A549 (cell line): ENCODE measurements at regions not wholly inside any gene's neighbourhood (a gene's known extent, or its start where the extent isn't known, plus 50 kb on each side); places are given as distances from the start of the nearest gene placed in this dataset.

Experiments
- ATAC-seq, 2 experiments: fragments of 200-7000 bp in 1 of 2; fragments of >200 bp in 1 of 2; cut with Nextera tagmentation in 1 of 2; cut with Tn5 transposase in 1 of 2; 3 replicates each; pipeline versions ENCODE4 v1.8.0 to v1.9.1; 2018 to 2020; ENCODE audit warnings: mild to moderate bottlenecking in 1 of 2, moderate library complexity in 1 of 2
- CTCF ChIA-PET: fragments of 300-600 bp; sonication (Branson Sonifier 250); formaldehyde crosslinking; extraction: SDS; loops from one replicate; lab custom pipeline; 2021; ENCODE audit warnings: antibody characterized with exemption, inconsistent platforms; lab: Yijun Ruan, JAX
- POLR2A ChIA-PET: fragments of 350-600 bp; formaldehyde crosslinking; extraction: SDS; loops from one replicate; lab custom pipeline; 2021; ENCODE audit warnings: antibody characterized with exemption, inconsistent platforms; lab: Yijun Ruan, JAX
- DNase-seq, 2 experiments: peaks; one replicate each; pipeline versions ENCODE4 v3.0.0 to v3.0.0-alpha.2; 2011 to 2016; ENCODE audit warnings: low read depth in 1 of 2, low spot score in 1 of 2
- FAIRE-seq: peaks from 2 replicates; lab custom pipeline; 2011; peaks lifted over from hg19 to GRCh38; lab: Jason Lieb, UNC
- H3K27ac ChIP-seq, 2 experiments: fragments of >200 bp; sonication (Bioruptor Twin); formaldehyde crosslinking; 3 replicates each; pipeline ENCODE4 v1.5.1; 2016 to 2017
- H3K4me1 ChIP-seq: fragments of >200 bp; sonication (Bioruptor Twin); formaldehyde crosslinking; 3 replicates; pipeline ENCODE4 v1.6.1; 2016
- H3K4me2 ChIP-seq: fragments of >200 bp; sonication (Bioruptor Twin); formaldehyde crosslinking; 3 replicates; pipeline ENCODE4 v1.6.1; 2016
- H3K4me3 ChIP-seq: fragments of >200 bp; sonication (Bioruptor Twin); formaldehyde crosslinking; 3 replicates; pipeline ENCODE4 v1.5.1; 2016
- H3K9me3 ChIP-seq: fragments of >200 bp; sonication (Bioruptor Twin); formaldehyde crosslinking; 3 replicates; pipeline ENCODE4 v1.6.1; 2016
- ATOH8 ChIP-seq: fragments of 250-450 bp; sonication (Bioruptor Pico); IDR thresholded peaks from 2 replicates; pipeline ENCODE4 v1.5.0; 2020; ENCODE audit warnings: low read depth, mild to moderate bottlenecking, moderate library complexity
- BHLHE40 ChIP-seq: IDR thresholded peaks from 2 replicates; pipeline ENCODE4 v1.6.1; 2012; ENCODE audit warnings: low read depth, low read length, inconsistent platforms
- CBX8 ChIP-seq: fragments of 200-600 bp; sonication (generic); IDR thresholded peaks from 2 replicates; pipeline ENCODE4 v1.6.1; 2016
- CEBPB ChIP-seq, 2 experiments: fragments of >200 bp in 1 of 2; sonication (Bioruptor Twin) in 1 of 2; formaldehyde crosslinking in 1 of 2; IDR thresholded peaks; 2 replicates each; pipeline ENCODE4 v1.6.1; 2012 to 2016
- CHD4 ChIP-seq: fragments of 200-600 bp; sonication (generic); IDR thresholded peaks from 2 replicates; pipeline ENCODE4 v1.6.1; 2016; ENCODE audit warnings: antibody characterized with exemption, mild to moderate bottlenecking, borderline replicate concordance
- E2F6 ChIP-seq: IDR thresholded peaks from 2 replicates; pipeline ENCODE4 v1.6.1; 2012; ENCODE audit warnings: low read depth, borderline replicate concordance
- EHMT2 ChIP-seq: fragments of 200-600 bp; sonication (generic); IDR thresholded peaks from 2 replicates; pipeline ENCODE4 v1.6.1; 2016; ENCODE audit warnings: antibody characterized with exemption, low read depth, mild to moderate bottlenecking, moderate library complexity
- FOSB ChIP-seq: fragments of 250-450 bp; sonication (Bioruptor Pico); IDR thresholded peaks from 2 replicates; pipeline ENCODE4 v1.5.0; 2020; ENCODE audit warnings: mild to moderate bottlenecking, moderate library complexity
- FOXS1 ChIP-seq: fragments of 250-450 bp; sonication (Bioruptor Pico); IDR thresholded peaks from 2 replicates; pipeline ENCODE4 v1.5.0; 2020; ENCODE audit warnings: mild to moderate bottlenecking, moderate library complexity
- HOXB13 ChIP-seq: fragments of 250-450 bp; sonication (Bioruptor Pico); IDR thresholded peaks from 2 replicates; pipeline ENCODE4 v1.5.0; 2020; ENCODE audit warnings: low read depth, mild to moderate bottlenecking, moderate library complexity
- HOXB5 ChIP-seq: fragments of 250-450 bp; sonication (Bioruptor Pico); IDR thresholded peaks from 2 replicates; pipeline ENCODE4 v1.5.0; 2020; ENCODE audit warnings: mild to moderate bottlenecking, moderate library complexity
- JUN ChIP-seq, 2 experiments: fragments of >200 bp; sonication (Bioruptor Twin); formaldehyde crosslinking; IDR thresholded peaks; 2 replicates in 1 of 2; 3 replicates in 1 of 2; pipeline ENCODE4 v1.6.1; 2016 to 2017
- MAFK ChIP-seq: fragments of 450-650 bp; IDR thresholded peaks from 2 replicates; pipeline ENCODE4 v1.6.1; 2014; ENCODE audit not compliant: partially characterized antibody
- MAZ ChIP-seq: fragments of 150-350 bp; IDR thresholded peaks from 2 replicates; pipeline ENCODE4 v1.6.1; 2014; ENCODE audit warnings: antibody characterized with exemption, low read depth, low read length, borderline replicate concordance
- MYC ChIP-seq: IDR thresholded peaks from 2 replicates; pipeline ENCODE4 v1.6.1; 2012; ENCODE audit warnings: mild to moderate bottlenecking, inconsistent platforms, low read length, improper control_type of control experiment, borderline replicate concordance
- NFE2L2 ChIP-seq: fragments of 150-350 bp; conservative IDR thresholded peaks from 2 replicates; pipeline ENCODE4 v1.6.1; 2014; ENCODE audit warnings: low read length
- NPAS2 ChIP-seq: fragments of 250-450 bp; sonication (Bioruptor Pico); IDR thresholded peaks from 2 replicates; pipeline ENCODE4 v1.8.0; 2022; ENCODE audit warnings: mild to moderate bottlenecking, moderate library complexity, borderline replicate concordance
- NR3C1 ChIP-seq: fragments of >200 bp; sonication (Bioruptor Twin); formaldehyde crosslinking; IDR thresholded peaks from 3 replicates; pipeline ENCODE4 v1.6.1; 2017
- PHF8 ChIP-seq: fragments of 200-600 bp; sonication (generic); IDR thresholded peaks from 2 replicates; pipeline ENCODE4 v1.6.1; 2016; ENCODE audit warnings: low read depth, mild to moderate bottlenecking, antibody characterized with exemption, moderate library complexity, borderline replicate concordance
- RAD21 ChIP-seq, 2 experiments: fragments of >200 bp in 1 of 2; sonication (Bioruptor Twin) in 1 of 2; formaldehyde crosslinking in 1 of 2; IDR thresholded peaks in 1 of 2; conservative IDR thresholded peaks in 1 of 2; 2 replicates in 1 of 2; 3 replicates in 1 of 2; pipeline ENCODE4 v1.6.1; 2012 to 2018; ENCODE audit warnings: inconsistent platforms in 1 of 2
- RCOR1 ChIP-seq: fragments of 150-350 bp; IDR thresholded peaks from 2 replicates; pipeline ENCODE4 v1.6.1; 2014; ENCODE audit warnings: antibody characterized with exemption, low read length, low read depth
- RFX5 ChIP-seq: fragments of 450-650 bp; IDR thresholded peaks from 2 replicates; pipeline ENCODE4 v1.7.1; 2014; ENCODE audit warnings: antibody characterized with exemption, mild to moderate bottlenecking, moderate library complexity
- SMC3 ChIP-seq: fragments of >200 bp; sonication (Bioruptor Twin); formaldehyde crosslinking; IDR thresholded peaks from 3 replicates; pipeline ENCODE4 v1.6.1; 2018; ENCODE audit warnings: inconsistent platforms
- SREBF2 ChIP-seq: fragments of 450-650 bp; IDR thresholded peaks from 2 replicates; pipeline ENCODE4 v1.6.1; 2014; ENCODE audit warnings: mild to moderate bottlenecking, moderate library complexity
- ZFP36 ChIP-seq: fragments of 450-650 bp; IDR thresholded peaks from 2 replicates; pipeline ENCODE4 v1.6.1; 2014; ENCODE audit warnings: borderline replicate concordance; ENCODE audit not compliant: partially characterized antibody
- ZNF302 ChIP-seq: fragments of 250-450 bp; sonication (Bioruptor Pico); IDR thresholded peaks from 2 replicates; pipeline ENCODE4 v1.9.0; 2021; ENCODE audit warnings: inconsistent platforms, mild to moderate bottlenecking, moderate library complexity
- WGBS: methylation state at CpG from one replicate; pipeline ENCODE4 v1.1.6; 2017; ENCODE audit errors: missing lambda C conversion rate; 5-methylcytosine and 5-hydroxymethylcytosine counted together

GRCh38 chr7:46508583-46508982, 587.5 kb upstream of the IGFBP3 start:
- H3K4me3 ChIP-seq = no peak overlapping the region
- FAIRE-seq = no peak
- POLR2A ChIA-PET = no interaction called here
- H3K9me3 ChIP-seq = peaks cover 15% of the 10 kb centered on the region; the same call in 2 of the 3 replicates
- TF ChIP-seq PHF8 = no peak
- no peak for TF ChIP-seq FOSB (CRISPR knock-in tag)
- TF ChIP-seq FOXS1 = no peak
- no peak for TF ChIP-seq NPAS2 (CRISPR knock-in tag)
- TF ChIP-seq ZFP36 = no peak
- no peak for TF ChIP-seq ZNF302
- TF ChIP-seq CBX8 = no peak
- no peak for TF ChIP-seq MYC
- WGBS = 56% methylated on average over 2 of the region's 2 CpGs
- CTCF ChIA-PET = no interaction called here
- H3K4me1 ChIP-seq = peaks cover 13% of the 10 kb centered on the region
- H3K27ac ChIP-seq = no peak overlapping the region
- ATAC-seq = no peak
- no peak overlapping the region for H3K4me2 ChIP-seq
- no peak for DNase-seq

GRCh38 chr7:46507560-46507959, 586.5 kb upstream of the IGFBP3 start:
- FAIRE-seq (no peak), DNase-seq (no peak), ATAC-seq (no peak)
- Histone ChIP-seq H3K4me3 (no peak overlapping the region), H3K9me3 (peaks cover 15% of the 10 kb centered on the region; the same call in 2 of the 3 replicates), H3K4me1 (peaks cover 8% of the 10 kb centered on the region; the same call in 2 of the 3 replicates), H3K27ac (no peak overlapping the region), H3K4me2 (no peak overlapping the region)
- WGBS = 76% methylated on average over 4 of the region's 4 CpGs
- ChIA-PET CTCF (no interaction called here), POLR2A (no interaction called here)
- TF ChIP-seq HOXB13 (CRISPR knock-in tag) (no peak), RAD21 (conservative IDR thresholded peaks at IDR 0.05 in 1 of 2, IDR thresholded peaks at IDR 0.05 in 1 of 2) (no peak)

- FAIRE-seq (no peak), ATAC-seq (no peak), DNase-seq (no peak)
- no peak for TF ChIP-seq CEBPB (IDR thresholded peaks at IDR 0.05)
- no peak for TF ChIP-seq NPAS2 (CRISPR knock-in tag)
- TF ChIP-seq SREBF2 = no peak
- no peak for TF ChIP-seq NFE2L2
- TF ChIP-seq MAZ = no peak
- TF ChIP-seq E2F6 = no peak
- TF ChIP-seq JUN (IDR thresholded peaks at IDR 0.05) = no peak
- no peak for TF ChIP-seq CHD4
- TF ChIP-seq EHMT2 = no peak
- no peak for TF ChIP-seq BHLHE40
- TF ChIP-seq MAFK = no peak
- no peak for TF ChIP-seq RFX5
- TF ChIP-seq RCOR1 = no peak
- no peak for TF ChIP-seq HOXB13 (CRISPR knock-in tag)
- TF ChIP-seq SMC3 = no peak
- no peak for TF ChIP-seq NR3C1
- no peak overlapping the region for H3K4me3 ChIP-seq
- H3K9me3 ChIP-seq = peaks cover 13% of the 10 kb centered on the region; the same call in 2 of the 3 replicates
- no peak overlapping the region for H3K4me2 ChIP-seq
- H3K4me1 ChIP-seq = no peaks in the 10 kb centered on the region
- CTCF ChIA-PET = interaction anchor here (0.5 kb wide), 1 partner anchor 167 kb away, joined by 3 read pairs; no protein-coding TSS in a partner anchor
- 29% methylated on average over 3 of the region's 3 CpGs for WGBS
- POLR2A ChIA-PET = no interaction called here
- H3K27ac ChIP-seq = no peak overlapping the region
Measured at GRCh38 chr7:46494441-46494840, 573.4 kb upstream of the IGFBP3 start.

- DNase-seq (no peak), FAIRE-seq (no peak), ATAC-seq (no peak)
- no peak for TF ChIP-seq ATOH8 (CRISPR knock-in tag)
- no peak for TF ChIP-seq RCOR1
- no peak for TF ChIP-seq EHMT2
- no peak for TF ChIP-seq NPAS2 (CRISPR knock-in tag)
- no peak for TF ChIP-seq HOXB5
- POLR2A ChIA-PET = no interaction called here
- H3K27ac ChIP-seq = no peak overlapping the region
- H3K4me3 ChIP-seq = no peak overlapping the region
- no peak overlapping the region for H3K4me2 ChIP-seq
- CTCF ChIA-PET = interaction anchor here (0.7 kb wide), 1 partner anchor 607 kb away, joined by 3 read pairs; no protein-coding TSS in a partner anchor
- no peaks in the 10 kb centered on the region for H3K4me1 ChIP-seq
- H3K9me3 ChIP-seq = peaks cover 13% of the 10 kb centered on the region; the same call in 2 of the 3 replicates
Measured at GRCh38 chr7:46494028-46494427, 573.0 kb upstream of the IGFBP3 start.
